Endodermal cell (in vitro differentiated cells): ENCODE measurements at regions not wholly inside any gene's neighbourhood (a gene's known extent, or its start where the extent isn't known, plus 50 kb on each side); places are given as distances from the start of the nearest gene placed in this dataset.

Source experiments
- DNase-seq: peaks from one replicate; pipeline ENCODE4 v3.0.0-alpha.2; 2017
- H3K27ac ChIP-seq: 2 replicates; pipeline ENCODE4 v1.5.1; 2013; ENCODE audit warnings: mild to moderate bottlenecking, low read depth, low read length, moderate library complexity
- H3K27me3 ChIP-seq: 2 replicates; pipeline ENCODE4 v1.6.1; 2013; ENCODE audit warnings: mild to moderate bottlenecking, low read length, moderate library complexity; ENCODE audit not compliant: insufficient read depth, control insufficient read depth, poor library complexity, severe bottlenecking
- H3K36me3 ChIP-seq: 2 replicates; pipeline ENCODE4 v1.7.0; 2013; ENCODE audit warnings: mild to moderate bottlenecking, low read length, moderate library complexity; ENCODE audit not compliant: control insufficient read depth, insufficient read depth
- H3K4me1 ChIP-seq: one replicate; pipeline ENCODE4 v1.7.0; 2013; ENCODE audit warnings: low read length; ENCODE audit not compliant: control insufficient read depth, insufficient read depth
- H3K4me3 ChIP-seq: 2 replicates; pipeline ENCODE4 v1.5.1; 2013; ENCODE audit warnings: mild to moderate bottlenecking, low read length, moderate library complexity
- H3K9ac ChIP-seq: 2 replicates; pipeline ENCODE4 v1.6.1; 2013; ENCODE audit warnings: mild to moderate bottlenecking, low read length, moderate library complexity; ENCODE audit not compliant: poor library complexity, severe bottlenecking; ENCODE audit errors: extremely low read depth
- H3K9me3 ChIP-seq: 2 replicates; pipeline ENCODE4 v1.6.1; 2013; ENCODE audit warnings: mild to moderate bottlenecking, low read length, moderate library complexity; ENCODE audit not compliant: control insufficient read depth
- H3K27ac Mint-ChIP-seq: 2 replicates; pipeline ENCODE4 v1.8.0; 2020; ENCODE audit warnings: mixed read lengths
- H3K27me3 Mint-ChIP-seq: 2 replicates; pipeline ENCODE4 v1.8.0; 2021; ENCODE audit warnings: mild to moderate bottlenecking, mixed read lengths; ENCODE audit not compliant: insufficient read depth
- H3K36me3 Mint-ChIP-seq: 2 replicates; pipeline ENCODE4 v1.8.0; 2020; ENCODE audit warnings: low read depth, mixed read lengths
- H3K4me1 Mint-ChIP-seq: 2 replicates; pipeline ENCODE4 v1.8.0; 2020; ENCODE audit warnings: mixed read lengths
- H3K4me3 Mint-ChIP-seq: 2 replicates; pipeline ENCODE4 v1.8.0; 2020; ENCODE audit warnings: mild to moderate bottlenecking, moderate library complexity, mixed read lengths
- H3K9me3 Mint-ChIP-seq: 2 replicates; pipeline ENCODE4 v1.8.0; 2020; ENCODE audit warnings: mild to moderate bottlenecking, mixed read lengths
- WGBS, 2 experiments: methylation state at CpG; one replicate each; pipeline versions ENCODE4 v1.1.5 to v1.1.7; 2013; ENCODE audit warnings: missing lambda C conversion rate in 2 of 2, mixed read lengths in 1 of 2; ENCODE audit not compliant: insufficient coverage in 1 of 2, insufficient read length in 1 of 2; 5-methylcytosine and 5-hydroxymethylcytosine counted together
- TF ChIP-seq, protein P1 (sequence below): fragments of 200-600 bp; sonication (generic); conservative IDR thresholded peaks from 2 replicates; pipeline ENCODE4 v1.5.0; 2021; ENCODE audit warnings: antibody characterized with exemption, mild to moderate bottlenecking

DNA sequence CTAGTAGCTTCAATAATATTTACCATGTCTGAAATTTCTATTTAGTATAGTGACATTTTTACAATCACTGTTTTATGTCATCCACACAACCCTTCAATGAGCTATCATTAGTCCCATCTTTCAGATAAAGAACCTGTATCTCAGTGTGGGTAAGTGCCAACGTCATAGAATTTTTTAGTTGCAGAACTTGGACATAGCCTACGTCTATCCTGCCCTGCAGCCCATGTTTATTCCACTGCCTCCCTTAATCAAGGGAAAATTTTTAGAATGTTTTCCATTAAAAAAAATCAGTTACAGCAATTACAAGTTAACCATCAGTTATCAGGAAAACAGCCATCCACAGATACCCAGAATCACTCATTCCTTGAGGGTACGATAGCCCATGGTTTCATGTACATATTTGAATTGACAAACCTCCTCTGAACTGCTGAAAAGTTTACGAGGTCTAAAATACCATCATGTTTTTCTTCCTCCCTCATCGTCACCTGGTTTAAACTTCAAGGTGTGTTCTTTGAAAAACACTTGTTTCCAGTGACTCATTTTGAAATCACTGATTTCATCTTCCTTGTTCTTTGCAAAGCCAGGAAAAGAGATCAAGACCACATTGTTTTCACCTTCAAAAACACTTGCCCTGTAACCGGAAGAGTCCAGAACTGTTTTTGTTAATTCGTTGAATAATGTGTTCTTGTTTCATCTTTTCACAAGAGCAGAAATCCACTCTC, 100.9 kb downstream of the FAM76B start:
- Histone ChIP-seq H3K9me3 (peaks cover 4% of the 10 kb centered on the region), H3K27ac (no peak overlapping the region), H3K27me3 (peaks cover 5% of the 10 kb centered on the region), H3K4me3 (no peak overlapping the region), H3K36me3 (no peaks in the 10 kb centered on the region), H3K4me1 (no peaks in the 10 kb centered on the region), H3K9ac (no peak overlapping the region)
- H3K27me3 Mint-ChIP-seq, result no peaks in the 10 kb centered on the region
- H3K4me3 Mint-ChIP-seq, result no peak overlapping the region
- no peak for DNase-seq
- H3K9me3 Mint-ChIP-seq, result no peaks in the 10 kb centered on the region
- 90 to 93% methylated on average over 7 of the region's 7 CpGs for WGBS, 2 experiments
- H3K36me3 Mint-ChIP-seq, result no peaks in the 10 kb centered on the region
- H3K4me1 Mint-ChIP-seq, result no peaks in the 10 kb centered on the region
- TF ChIP-seq, protein P1, sequence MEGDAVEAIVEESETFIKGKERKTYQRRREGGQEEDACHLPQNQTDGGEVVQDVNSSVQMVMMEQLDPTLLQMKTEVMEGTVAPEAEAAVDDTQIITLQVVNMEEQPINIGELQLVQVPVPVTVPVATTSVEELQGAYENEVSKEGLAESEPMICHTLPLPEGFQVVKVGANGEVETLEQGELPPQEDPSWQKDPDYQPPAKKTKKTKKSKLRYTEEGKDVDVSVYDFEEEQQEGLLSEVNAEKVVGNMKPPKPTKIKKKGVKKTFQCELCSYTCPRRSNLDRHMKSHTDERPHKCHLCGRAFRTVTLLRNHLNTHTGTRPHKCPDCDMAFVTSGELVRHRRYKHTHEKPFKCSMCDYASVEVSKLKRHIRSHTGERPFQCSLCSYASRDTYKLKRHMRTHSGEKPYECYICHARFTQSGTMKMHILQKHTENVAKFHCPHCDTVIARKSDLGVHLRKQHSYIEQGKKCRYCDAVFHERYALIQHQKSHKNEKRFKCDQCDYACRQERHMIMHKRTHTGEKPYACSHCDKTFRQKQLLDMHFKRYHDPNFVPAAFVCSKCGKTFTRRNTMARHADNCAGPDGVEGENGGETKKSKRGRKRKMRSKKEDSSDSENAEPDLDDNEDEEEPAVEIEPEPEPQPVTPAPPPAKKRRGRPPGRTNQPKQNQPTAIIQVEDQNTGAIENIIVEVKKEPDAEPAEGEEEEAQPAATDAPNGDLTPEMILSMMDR, result no peak
- no peak overlapping the region for H3K27ac Mint-ChIP-seq

DNA sequence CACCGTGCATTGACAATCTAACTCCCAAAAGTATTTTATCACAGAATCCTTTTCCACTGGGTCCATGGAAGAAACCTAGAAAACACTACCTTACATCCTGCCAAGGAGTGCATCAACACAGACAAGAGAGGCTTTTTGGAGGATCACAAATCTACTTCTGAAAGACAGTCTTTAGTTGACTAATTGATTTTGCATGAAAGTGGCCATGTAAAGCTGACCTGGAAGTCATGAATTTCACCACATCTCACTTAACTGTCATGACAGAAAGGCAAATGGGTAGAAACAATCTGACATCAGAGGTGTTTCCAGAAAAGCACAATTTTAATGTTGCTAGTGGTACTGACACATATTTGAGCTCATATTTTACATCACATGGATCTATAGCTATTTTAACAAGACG, 101.6 kb downstream of the FAM76B start:
- Histone ChIP-seq H3K4me3 (no peak overlapping the region), H3K36me3 (no peaks in the 10 kb centered on the region), H3K9ac (no peak overlapping the region), H3K27ac (no peak overlapping the region), H3K9me3 (no peaks in the 10 kb centered on the region), H3K4me1 (no peaks in the 10 kb centered on the region), H3K27me3 (peaks cover 5% of the 10 kb centered on the region)
- H3K4me3 Mint-ChIP-seq, result no peak overlapping the region
- 96% methylated on average over 1 of the region's 2 CpGs; no CpG with 5 or more reads in 1 of the 2 experiments for WGBS, 2 experiments
- H3K27me3 Mint-ChIP-seq, result no peaks in the 10 kb centered on the region
- H3K9me3 Mint-ChIP-seq, result no peaks in the 10 kb centered on the region
- H3K36me3 Mint-ChIP-seq, result no peaks in the 10 kb centered on the region
- H3K4me1 Mint-ChIP-seq, result no peaks in the 10 kb centered on the region
- DNase-seq, result no peak
- no peak overlapping the region for H3K27ac Mint-ChIP-seq
- TF ChIP-seq, protein P1, result no peak

DNA sequence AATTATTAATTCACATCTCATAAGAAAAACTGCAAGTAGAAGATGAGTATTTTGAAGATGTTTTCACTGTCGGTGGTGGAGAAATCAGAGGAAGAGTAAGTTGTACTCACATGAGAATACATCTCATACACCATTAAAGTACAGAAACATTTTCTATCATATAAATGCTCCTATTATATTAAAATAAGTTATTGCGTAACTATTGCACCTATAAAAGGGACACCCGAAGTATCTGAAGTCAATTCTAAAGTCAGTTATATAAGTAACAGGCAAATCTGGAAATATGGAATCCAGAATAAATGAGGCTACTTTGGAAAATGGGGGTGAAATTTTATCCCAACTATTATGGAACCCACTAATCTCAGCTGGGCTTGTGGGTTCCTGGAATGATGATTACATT, 103.3 kb downstream of the FAM76B start:
- Mint-ChIP-seq H3K9me3 (no peaks in the 10 kb centered on the region), H3K27me3 (no peaks in the 10 kb centered on the region), H3K4me3 (no peak overlapping the region), H3K36me3 (no peaks in the 10 kb centered on the region), H3K4me1 (no peaks in the 10 kb centered on the region), H3K27ac (no peak overlapping the region)
- Histone ChIP-seq H3K36me3 (no peaks in the 10 kb centered on the region), H3K27ac (no peak overlapping the region), H3K4me1 (no peaks in the 10 kb centered on the region), H3K9me3 (no peaks in the 10 kb centered on the region), H3K9ac (no peak overlapping the region), H3K4me3 (no peak overlapping the region), H3K27me3 (peaks cover 5% of the 10 kb centered on the region)
- 93% methylated on average over 3 of the region's 3 CpGs; no CpG with 5 or more reads in 1 of the 2 experiments for WGBS, 2 experiments
- TF ChIP-seq, protein P1, result no peak
- DNase-seq, result no peak
